ENCODE measurements at regions not wholly inside any gene's neighbourhood (a gene's known extent, or its start where the extent isn't known, plus 50 kb on each side); places are given as distances from the start of the nearest gene placed in this dataset.
"Not testable (repeated sequence)": the region's sequence is repeated elsewhere in the genome, so short reads cannot be mapped to it uniquely, and the experiment has no call there.

- H3K9ac ChIP-seq (ENCODE audit: low read depth, low read length), result not testable (repeated sequence)
Measured at GRCh38 chr10:3313784-3314444, 141.3 kb upstream of the PITRM1 start.

GRCh38 chr10:3312403-3312940 is 139.9 kb upstream of the PITRM1 start:
- no peaks in the 10 kb centered on the region for H3K9me3 ChIP-seq (ENCODE audit: insufficient read depth, low read depth, low read length)
- H3K4me3 ChIP-seq (ENCODE audit: low read length), result no peak overlapping the region
- H3K27ac ChIP-seq (ENCODE audit: low read depth, low read length), result no peak overlapping the region
- H3K27me3 ChIP-seq (ENCODE audit: insufficient read depth, low read length), result no peaks in the 10 kb centered on the region
- 15% methylated on average over 12 of the region's 12 CpGs for WGBS
- H3K36me3 ChIP-seq (ENCODE audit: insufficient read depth, low read length), result no peaks in the 10 kb centered on the region
- peaks cover 8% of the 10 kb centered on the region; the same call in 1 of the 2 replicates for H3K4me1 ChIP-seq (ENCODE audit: insufficient read depth, low read length)
- H3K9ac ChIP-seq (ENCODE audit: low read depth, low read length), result no peak overlapping the region

More at GRCh38 chr10:3313784-3314444, 141.3 kb upstream of the PITRM1 start:
- H3K27ac ChIP-seq (ENCODE audit: low read depth, low read length); H3K4me1 ChIP-seq (ENCODE audit: insufficient read depth, low read length); H3K36me3 ChIP-seq (ENCODE audit: insufficient read depth, low read length); H3K4me3 ChIP-seq (ENCODE audit: low read length); H3K9me3 ChIP-seq (ENCODE audit: insufficient read depth, low read depth, low read length); H3K27me3 ChIP-seq (ENCODE audit: insufficient read depth, low read length): not testable (repeated sequence)
- 66% methylated on average over 2 of the region's 2 CpGs for WGBS

- H3K4me1 ChIP-seq (ENCODE audit: insufficient read depth, low read length), result peaks cover 8% of the 10 kb centered on the region; the same call in 1 of the 2 replicates
- WGBS, result 76% methylated on average over 8 of the region's 8 CpGs
- H3K9me3 ChIP-seq (ENCODE audit: insufficient read depth, low read depth, low read length), result no peaks in the 10 kb centered on the region
- no peak overlapping the region for H3K4me3 ChIP-seq (ENCODE audit: low read length)
- no peak overlapping the region for H3K9ac ChIP-seq (ENCODE audit: low read depth, low read length)
- no peaks in the 10 kb centered on the region for H3K27me3 ChIP-seq (ENCODE audit: insufficient read depth, low read length)
- H3K36me3 ChIP-seq (ENCODE audit: insufficient read depth, low read length), result no peaks in the 10 kb centered on the region
- H3K27ac ChIP-seq (ENCODE audit: low read depth, low read length), result no peak overlapping the region
Measured at GRCh38 chr10:3310016-3310784, 137.6 kb upstream of the PITRM1 start.

GRCh38 chr10:3306050-3306449 is 133.5 kb upstream of the PITRM1 start:
- WGBS, result 91% methylated on average over 2 of the region's 2 CpGs
- Histone ChIP-seq H3K4me1 (ENCODE audit: insufficient read depth, low read length) (no peaks in the 10 kb centered on the region), H3K4me3 (ENCODE audit: low read length) (no peak overlapping the region), H3K36me3 (ENCODE audit: insufficient read depth, low read length) (no peaks in the 10 kb centered on the region), H3K9ac (ENCODE audit: low read depth, low read length) (no peak overlapping the region), H3K27me3 (ENCODE audit: insufficient read depth, low read length) (no peaks in the 10 kb centered on the region), H3K9me3 (ENCODE audit: insufficient read depth, low read depth, low read length) (no peaks in the 10 kb centered on the region), H3K27ac (ENCODE audit: low read depth, low read length) (no peak overlapping the region)

GRCh38 chr10:3295582-3296151 is 123.1 kb upstream of the PITRM1 start:
- Histone ChIP-seq H3K27ac (ENCODE audit: low read depth, low read length) (no peak overlapping the region), H3K36me3 (ENCODE audit: insufficient read depth, low read length) (no peaks in the 10 kb centered on the region), H3K27me3 (ENCODE audit: insufficient read depth, low read length) (no peaks in the 10 kb centered on the region), H3K4me3 (ENCODE audit: low read length) (no peak overlapping the region), H3K4me1 (ENCODE audit: insufficient read depth, low read length) (peaks cover 8% of the 10 kb centered on the region; the same call in 1 of the 2 replicates), H3K9ac (ENCODE audit: low read depth, low read length) (no peak overlapping the region), H3K9me3 (ENCODE audit: insufficient read depth, low read depth, low read length) (no peaks in the 10 kb centered on the region)
- 87% methylated on average over 14 of the region's 14 CpGs for WGBS

GRCh38 chr10:3294919-3295581 is 122.5 kb upstream of the PITRM1 start:
- H3K4me3 ChIP-seq (ENCODE audit: low read length), result no peak overlapping the region
- WGBS, result 85% methylated on average over 14 of the region's 14 CpGs
- H3K9me3 ChIP-seq (ENCODE audit: insufficient read depth, low read depth, low read length), result no peaks in the 10 kb centered on the region
- H3K27ac ChIP-seq (ENCODE audit: low read depth, low read length), result no peak overlapping the region
- no peaks in the 10 kb centered on the region for H3K36me3 ChIP-seq (ENCODE audit: insufficient read depth, low read length)
- H3K9ac ChIP-seq (ENCODE audit: low read depth, low read length), result no peak overlapping the region
- H3K4me1 ChIP-seq (ENCODE audit: insufficient read depth, low read length), result peaks cover 8% of the 10 kb centered on the region; the same call in 1 of the 2 replicates
- H3K27me3 ChIP-seq (ENCODE audit: insufficient read depth, low read length), result no peaks in the 10 kb centered on the region

GRCh38 chr10:3293581-3294431 is 121.2 kb upstream of the PITRM1 start:
- Histone ChIP-seq H3K4me3 (ENCODE audit: low read length) (no peak overlapping the region), H3K9me3 (ENCODE audit: insufficient read depth, low read depth, low read length) (no peaks in the 10 kb centered on the region), H3K27ac (ENCODE audit: low read depth, low read length) (no peak overlapping the region), H3K4me1 (ENCODE audit: insufficient read depth, low read length) (peaks cover 8% of the 10 kb centered on the region; the same call in 1 of the 2 replicates), H3K9ac (ENCODE audit: low read depth, low read length) (no peak overlapping the region), H3K27me3 (ENCODE audit: insufficient read depth, low read length) (no peaks in the 10 kb centered on the region), H3K36me3 (ENCODE audit: insufficient read depth, low read length) (no peaks in the 10 kb centered on the region)
- WGBS, result 92% methylated on average over 19 of the region's 19 CpGs

- Histone ChIP-seq H3K4me3 (ENCODE audit: low read length) (no peak overlapping the region), H3K4me1 (ENCODE audit: insufficient read depth, low read length) (peaks cover 8% of the 10 kb centered on the region; the same call in 1 of the 2 replicates), H3K27me3 (ENCODE audit: insufficient read depth, low read length) (no peaks in the 10 kb centered on the region), H3K27ac (ENCODE audit: low read depth, low read length) (no peak overlapping the region), H3K36me3 (ENCODE audit: insufficient read depth, low read length) (no peaks in the 10 kb centered on the region), H3K9ac (ENCODE audit: low read depth, low read length) (no peak overlapping the region), H3K9me3 (ENCODE audit: insufficient read depth, low read depth, low read length) (no peaks in the 10 kb centered on the region)
- WGBS, result 95% methylated on average over 8 of the region's 8 CpGs
Measured at GRCh38 chr10:3292636-3293035, 120.1 kb upstream of the PITRM1 start.

- Histone ChIP-seq H3K27me3 (ENCODE audit: insufficient read depth, low read length) (no peaks in the 10 kb centered on the region), H3K4me1 (ENCODE audit: insufficient read depth, low read length) (peaks cover 7% of the 10 kb centered on the region; the same call in 1 of the 2 replicates), H3K9me3 (ENCODE audit: insufficient read depth, low read depth, low read length) (no peaks in the 10 kb centered on the region), H3K36me3 (ENCODE audit: insufficient read depth, low read length) (no peaks in the 10 kb centered on the region), H3K9ac (ENCODE audit: low read depth, low read length) (no peak overlapping the region), H3K4me3 (ENCODE audit: low read length) (no peak overlapping the region), H3K27ac (ENCODE audit: low read depth, low read length) (no peak overlapping the region)
- 82% methylated on average over 12 of the region's 12 CpGs for whole genome bisulfite sequencing
Measured at GRCh38 chr10:3290550-3290949, 118.0 kb upstream of the PITRM1 start.
